K562 (cell line): ENCODE measurements at regions not wholly inside any gene's neighbourhood (a gene's known extent, or its start where the extent isn't known, plus 50 kb on each side); places are given as distances from the start of the nearest gene placed in this dataset.

Experiments used
- ATAC-seq: fragments of 200-7000 bp; cut with Tn5 transposase; 3 replicates; pipeline ENCODE4 v1.9.1; 2020; ENCODE audit warnings: moderate library complexity
- BruUV-seq: library from RNA; stranded (reverse); fragments of 400-500 nt; replicated peaks from 2 replicates; lab custom pipeline; 2021; lab: Mats Ljungman, UMichigan
- CTCF ChIA-PET: fragments of 300-600 bp; formaldehyde crosslinking; extraction: SDS; loops from one replicate; lab custom pipeline; 2021; ENCODE audit warnings: low intra/inter-chr PET ratio; lab: Yijun Ruan, JAX
- POLR2A ChIA-PET: fragments of 300-600, 350-650 bp; sonication (Branson Sonifier 250); formaldehyde crosslinking; extraction: SDS; loops from one replicate; lab custom pipeline; 2021; ENCODE audit warnings: antibody characterized with exemption, inconsistent platforms; lab: Yijun Ruan, JAX
- DNase-seq, 4 experiments: peaks; one replicate each; pipeline versions ENCODE4 v3.0.0 to v3.0.0-alpha.2; 2011 to 2018; ENCODE audit warnings: low spot score in 3 of 4, mixed read lengths in 3 of 4; ENCODE audit errors: extremely low read depth in 1 of 4
- FAIRE-seq: peaks from 2 replicates; lab custom pipeline; 2011; peaks lifted over from hg19 to GRCh38; lab: Jason Lieb, UNC
- H2AFZ ChIP-seq: 2 replicates; pipeline ENCODE4 v1.6.0; 2011; ENCODE audit warnings: low read depth, low read length, control low read depth, inconsistent platforms
- H3K27ac ChIP-seq: fragments of 200-600 bp; 3 replicates; pipeline ENCODE4 v1.8.0; 2011; ENCODE audit warnings: low read depth, mild to moderate bottlenecking, control low read depth, inconsistent platforms, low read length, moderate library complexity, mixed read lengths; ENCODE audit errors: extremely low read depth
- H3K27me3 ChIP-seq, 2 experiments: fragments of 300-600 bp in 1 of 2; 2 replicates in 1 of 2; 3 replicates in 1 of 2; pipeline versions ENCODE4 v1.6.0 to v1.8.0; 2011; ENCODE audit warnings: inconsistent platforms in 2 of 2, low read length in 2 of 2, mild to moderate bottlenecking in 1 of 2, mixed read lengths in 1 of 2, moderate library complexity in 1 of 2; ENCODE audit not compliant: control insufficient read depth in 2 of 2, insufficient read depth in 2 of 2
- H3K36me3 ChIP-seq: fragments of 300-600 bp; 3 replicates; pipeline ENCODE4 v1.8.0; 2011; ENCODE audit warnings: mild to moderate bottlenecking, low read length, inconsistent platforms; ENCODE audit not compliant: control insufficient read depth, insufficient read depth
- H3K4me1 ChIP-seq, 2 experiments: fragments of 200-600 bp in 1 of 2; replicated peaks in 1 of 2; 2 replicates in 1 of 2; 3 replicates in 1 of 2; pipeline versions ENCODE4 v1.5.1 to v1.8.0; 2011; ENCODE audit warnings: inconsistent platforms in 2 of 2, low read length in 2 of 2, mild to moderate bottlenecking in 1 of 2, mixed read lengths in 1 of 2, moderate library complexity in 1 of 2; ENCODE audit not compliant: control insufficient read depth in 2 of 2, insufficient read depth in 2 of 2
- H3K4me2 ChIP-seq: 2 replicates; pipeline ENCODE4 v1.6.1; 2011; ENCODE audit warnings: low read length, control low read depth, inconsistent platforms, mixed read lengths; ENCODE audit not compliant: insufficient read depth
- H3K4me3 ChIP-seq: fragments of 200-600 bp; sonication (generic), shearing (Covaris generic); 2 replicates; pipeline ENCODE4 v1.5.1; 2016; ENCODE audit warnings: control low read depth, inconsistent platforms
- H3K79me2 ChIP-seq: fragments of 200-600 bp; 3 replicates; pipeline ENCODE4 v1.8.0; 2011; ENCODE audit warnings: low read length, inconsistent platforms; ENCODE audit not compliant: control insufficient read depth, insufficient read depth
- H3K9ac ChIP-seq, 2 experiments: 2 replicates each; pipeline versions ENCODE4 v1.6.0 to v1.6.1; 2011; ENCODE audit warnings: low read depth in 2 of 2, low read length in 2 of 2, control low read depth in 1 of 2, inconsistent platforms in 1 of 2, mild to moderate bottlenecking in 1 of 2, mixed read lengths in 1 of 2; ENCODE audit not compliant: insufficient read depth in 1 of 2
- H3K9me1 ChIP-seq: one replicate; pipeline ENCODE4 v1.6.0; 2011; ENCODE audit warnings: inconsistent platforms, mild to moderate bottlenecking, low read length, moderate library complexity; ENCODE audit not compliant: control insufficient read depth, insufficient read depth
- H3K9me3 ChIP-seq: replicated peaks from 2 replicates; pipeline ENCODE4 v1.5.1; 2011; ENCODE audit warnings: low read depth, low read length, inconsistent platforms; ENCODE audit not compliant: control insufficient read depth, insufficient read depth
- H4K20me1 ChIP-seq: replicated peaks from 2 replicates; pipeline ENCODE4 v1.6.1; 2011; ENCODE audit warnings: low read length, inconsistent platforms, mixed read lengths; ENCODE audit not compliant: control insufficient read depth, insufficient read depth
- ATF3 ChIP-seq, 2 experiments: fragments of 450-650 bp in 1 of 2; sonication (generic) in 1 of 2; formaldehyde crosslinking in 1 of 2; IDR thresholded peaks in 1 of 2; conservative IDR thresholded peaks in 1 of 2; 2 replicates each; pipeline versions ENCODE4 v1.6.1 to v1.8.1; 2016 to 2023; ENCODE audit warnings: mild to moderate bottlenecking in 2 of 2, moderate library complexity in 2 of 2, inconsistent platforms in 1 of 2, missing genetic modification reagents in 1 of 2
- CEBPB ChIP-seq: fragments of 450-650 bp; IDR thresholded peaks from 2 replicates; pipeline ENCODE4 v1.6.1; 2016; ENCODE audit warnings: missing genetic modification characterization, missing compliant biosample characterization
- CTBP1 ChIP-seq: fragments of 450-650 bp; IDR thresholded peaks from 2 replicates; pipeline ENCODE4 v1.6.1; 2016; ENCODE audit warnings: borderline replicate concordance
- GTF2A2 ChIP-seq: IDR thresholded peaks from 2 replicates; pipeline ENCODE4 v1.6.1; 2016; ENCODE audit warnings: mild to moderate bottlenecking, missing genetic modification characterization, missing compliant biosample characterization
- GTF2F1 ChIP-seq: IDR thresholded peaks from 2 replicates; pipeline ENCODE4 v1.6.1; 2011; ENCODE audit warnings: low read depth, low read length, improper control_type of control experiment
- MBD2 ChIP-seq: sonication (generic); IDR thresholded peaks from 2 replicates; pipeline ENCODE4 v1.6.1; 2016; ENCODE audit warnings: low read depth, borderline replicate concordance
- MCM5 ChIP-seq: fragments of 450-650 bp; IDR thresholded peaks from 2 replicates; pipeline ENCODE4 v1.6.1; 2016; ENCODE audit warnings: low read depth
- NCOA4 ChIP-seq: fragments of 450-650 bp; IDR thresholded peaks from 2 replicates; pipeline ENCODE4 v1.6.1; 2018; ENCODE audit warnings: mild to moderate bottlenecking; ENCODE audit not compliant: partially characterized antibody
- PKNOX1 ChIP-seq: fragments of 450-650 bp; IDR thresholded peaks from 2 replicates; pipeline ENCODE4 v1.6.1; 2016
- POLR3G ChIP-seq: IDR thresholded peaks from 2 replicates; pipeline ENCODE4 v1.6.1; 2011; ENCODE audit not compliant: insufficient read length, insufficient replicate concordance; ENCODE audit errors: extremely low read depth
- RAD51 ChIP-seq: fragments of 450-650 bp; IDR thresholded peaks from 2 replicates; pipeline ENCODE4 v1.7.1; 2016; ENCODE audit warnings: low read depth, mild to moderate bottlenecking, borderline replicate concordance
- RBFOX2 ChIP-seq: fragments of 200-400 bp; formaldehyde crosslinking; IDR thresholded peaks from 2 replicates; pipeline ENCODE4 v1.6.1; 2017; ENCODE audit warnings: low read depth, mild to moderate bottlenecking, low read length, moderate library complexity
- SMAD2 ChIP-seq: fragments of 150-350 bp; IDR thresholded peaks from 2 replicates; pipeline ENCODE4 v1.6.1; 2014; ENCODE audit warnings: low read depth, mild to moderate bottlenecking, low read length
- STAT6 ChIP-seq: sonication (generic); formaldehyde crosslinking; IDR thresholded peaks from 2 replicates; pipeline ENCODE4 v1.8.1; 2023; ENCODE audit warnings: mild to moderate bottlenecking, missing genetic modification reagents
- ZNF324 ChIP-seq: fragments of 250-450 bp; sonication (Bioruptor Pico); IDR thresholded peaks from 2 replicates; pipeline ENCODE4 v1.4.0; 2020; ENCODE audit warnings: mild to moderate bottlenecking
- ZNF57 ChIP-seq: fragments of 450-650 bp; formaldehyde crosslinking; IDR thresholded peaks from 2 replicates; pipeline ENCODE4 v1.4.0; 2020; ENCODE audit warnings: mild to moderate bottlenecking, moderate library complexity
- ZNF695 ChIP-seq: fragments of 450-650 bp; formaldehyde crosslinking; IDR thresholded peaks from 2 replicates; pipeline ENCODE4 v1.4.0; 2020; ENCODE audit warnings: mild to moderate bottlenecking, moderate library complexity
- ZNF696 ChIP-seq: fragments of 250-450 bp; sonication (Bioruptor Pico); conservative IDR thresholded peaks from 2 replicates; pipeline ENCODE4 v1.4.0; 2020; ENCODE audit warnings: mild to moderate bottlenecking, moderate library complexity
- WGBS: fragments of 100-300 bp; shearing (Covaris generic); methylation state at CpG from one replicate; pipeline ENCODE4 v1.1.6; 2016; ENCODE audit warnings: low coverage, mixed read lengths; ENCODE audit not compliant: insufficient coverage; ENCODE audit errors: missing lambda C conversion rate; 5-methylcytosine and 5-hydroxymethylcytosine counted together
- in situ Hi-C: fragments of 300-500 bp; cut with MboI; formaldehyde crosslinking; loops from 4 replicates; pipeline ENCODE4 v1.15.0; 2018; ENCODE audit warnings: inconsistent platforms, mixed read lengths
- intact Hi-C: fragments of 100-400 bp; cut with micrococcal nuclease; formaldehyde crosslinking; loops from 2 replicates; pipeline ENCODE4 v1.14.2; 2022

DNA sequence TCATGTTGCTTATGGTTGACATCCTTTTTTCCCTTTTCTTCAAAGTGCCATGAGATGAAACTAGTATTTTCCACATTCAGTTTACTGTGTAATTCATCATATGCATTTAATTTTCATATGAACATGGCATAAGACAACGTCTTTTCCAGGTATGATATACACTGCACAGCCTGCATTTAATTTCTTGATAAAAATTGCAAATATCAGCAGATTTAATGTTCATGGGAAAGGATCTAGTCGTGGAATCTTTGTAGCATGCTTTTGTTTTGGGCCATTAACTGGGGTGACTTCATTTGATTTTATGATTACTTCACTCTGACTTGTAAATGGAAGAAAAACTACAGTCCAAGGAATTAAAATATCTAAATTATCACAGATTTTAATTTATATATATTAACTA, 837.3 kb downstream of the IPMK start (continued):
- TF ChIP-seq STAT6 (CRISPR knock-in tag) (no peak), GTF2A2 (tag) (no peak), ZNF324 (CRISPR knock-in tag) (no peak), GTF2F1 (no peak), POLR3G (no peak), RBFOX2 (no peak), CTBP1 (no peak), PKNOX1 (no peak)

GRCh38 chr10:57420881-57421280, 846.8 kb downstream of the IPMK start:
- POLR2A ChIA-PET = no interaction called here
- in situ Hi-C loops (no loop called here), intact Hi-C loops (no loop called here)
- CTCF ChIA-PET = no interaction called here
- no peaks in the 10 kb centered on the region for H3K4me1 ChIP-seq
- H3K4me2 ChIP-seq = no peak overlapping the region
- WGBS = 0% methylated on average over 2 of the region's 2 CpGs
- BruUV-seq = no TSS peak
- DNase-seq (no peak), ATAC-seq (no peak), FAIRE-seq (no peak)
- H3K79me2 ChIP-seq = no peaks in the 10 kb centered on the region
- H3K9ac ChIP-seq = no peak overlapping the region
- no peaks in the 10 kb centered on the region for H3K9me3 ChIP-seq
- H4K20me1 ChIP-seq = no peaks in the 10 kb centered on the region
- H3K27ac ChIP-seq = no peak overlapping the region
- no peaks in the 10 kb centered on the region for H3K27me3 ChIP-seq
- no peak overlapping the region for H3K4me3 ChIP-seq
- H3K36me3 ChIP-seq = no peaks in the 10 kb centered on the region
- no peak overlapping the region for H2AFZ ChIP-seq
- no peak for TF ChIP-seq CEBPB (tag)
- TF ChIP-seq ZNF696 (CRISPR knock-in tag) = no peak
- TF ChIP-seq NCOA4 = no peak
- TF ChIP-seq RAD51 = no peak
- TF ChIP-seq ZNF695 = no peak
- TF ChIP-seq ATF3 (IDR thresholded peaks at IDR 0.05) = no peak
- no peak for TF ChIP-seq ATF3 (CRISPR knock-in tag; conservative IDR thresholded peaks at IDR 0.05)
- no peak for TF ChIP-seq MBD2
- no peak for TF ChIP-seq MCM5
- TF ChIP-seq ZNF57 (CRISPR knock-in tag) = no peak
- no peak for TF ChIP-seq SMAD2
- no peaks in the 10 kb centered on the region for H3K9me1 ChIP-seq
